NCI-H187 (cell line): ENCODE measurements at regions not wholly inside any gene's neighbourhood (a gene's known extent, or its start where the extent isn't known, plus 50 kb on each side); places are given as distances from the start of the nearest gene placed in this dataset.
"Not testable (repeated sequence)": the region's sequence is repeated elsewhere in the genome, so short reads cannot be mapped to it uniquely, and the experiment has no call there.

Experiments
- DNase-seq, 2 experiments: peaks; one replicate each; lab custom pipeline; 2025; lab: John Stamatoyannopoulos, UW

GRCh38 chr15:84152381-84152979 is 83.1 kb upstream of the GOLGA6L4 start:
- DNase-seq: not testable (repeated sequence)

GRCh38 chr15:84153655-84154140 is 81.9 kb upstream of the GOLGA6L4 start:
- DNase-seq: not testable (repeated sequence)

GRCh38 chr15:84154314-84154713 is 81.3 kb upstream of the GOLGA6L4 start:
- not testable (repeated sequence) for DNase-seq

GRCh38 chr15:84154787-84155186 is 80.8 kb upstream of the GOLGA6L4 start:
- DNase-seq: not testable (repeated sequence)

- peak in 1 of 2 experiments; percentile 32 for DNase-seq
Observed at GRCh38 chr15:84155792-84156587, 79.6 kb upstream of the GOLGA6L4 start.

- DNase-seq: not testable (repeated sequence)
Observed at GRCh38 chr15:84156588-84156840, 79.1 kb upstream of the GOLGA6L4 start.

GRCh38 chr15:84157056-84157632 is 78.4 kb upstream of the GOLGA6L4 start:
- not testable (repeated sequence) for DNase-seq

- DNase-seq: not testable (repeated sequence)
Observed at GRCh38 chr15:84157857-84158256, 77.7 kb upstream of the GOLGA6L4 start.

- not testable (repeated sequence) for DNase-seq
Observed at GRCh38 chr15:84159346-84160269, 76.0 kb upstream of the GOLGA6L4 start.

- not testable (repeated sequence) for DNase-seq
Observed at GRCh38 chr15:84164423-84165292, 70.9 kb upstream of the GOLGA6L4 start.

GRCh38 chr15:84170029-84170428 is 65.5 kb upstream of the GOLGA6L4 start:
- DNase-seq: not testable (repeated sequence)

GRCh38 chr15:84173231-84173610 is 62.4 kb upstream of the GOLGA6L4 start:
- DNase-seq: not testable (repeated sequence)
